ENCODE measurements at regions not wholly inside any gene's neighbourhood (a gene's known extent, or its start where the extent isn't known, plus 50 kb on each side); places are given as distances from the start of the nearest gene placed in this dataset.
"Not testable (repeated sequence)": the region's sequence is repeated elsewhere in the genome, so short reads cannot be mapped to it uniquely, and the experiment has no call there.

- not testable (repeated sequence) for TF ChIP-seq POLR2A (IDR thresholded peaks at IDR 0.05; ENCODE audit: low read depth, low read length); POLR2AphosphoS5 (IDR thresholded peaks at IDR 0.05; ENCODE audit: low read depth, low read length); TAF1 (IDR thresholded peaks at IDR 0.05; ENCODE audit: low read depth, low read length); PAX5 (IDR thresholded peaks at IDR 0.05; ENCODE audit: insufficient read depth, low read length, severe bottlenecking)
Measured at GRCh38 chr3:193823213-193823605, 230.2 kb downstream of the OPA1 start.
